GM12872 (cell line): ENCODE measurements at regions not wholly inside any gene's neighbourhood (a gene's known extent, or its start where the extent isn't known, plus 50 kb on each side); places are given as distances from the start of the nearest gene placed in this dataset.

Experiments
- CTCF ChIP-seq: IDR thresholded peaks from 3 replicates; pipeline ENCODE4 v1.5.1; 2011; ENCODE audit warnings: low read depth, mild to moderate bottlenecking, low read length, moderate library complexity; ENCODE audit not compliant: insufficient read depth

DNA sequence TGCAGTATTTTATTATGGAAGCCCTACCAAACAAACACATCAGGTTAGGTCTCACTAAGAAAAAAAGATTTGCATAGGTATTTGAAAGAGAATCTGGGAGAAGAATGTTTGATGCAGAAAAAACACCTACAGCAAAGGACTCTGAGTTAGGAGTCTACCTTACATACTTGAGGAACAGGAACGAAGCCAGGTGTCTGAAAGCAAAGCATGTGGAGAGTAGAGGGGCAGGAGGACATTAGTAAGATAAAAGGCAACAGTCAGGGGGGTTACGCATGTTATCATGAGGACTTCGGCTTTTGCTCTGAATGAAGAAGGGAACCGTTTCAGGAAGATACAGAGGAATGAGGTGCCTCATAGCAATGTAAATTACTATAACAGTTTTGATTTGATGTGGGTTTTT, 87.9 kb upstream of the PTER start:
- TF ChIP-seq CTCF: no peak

DNA sequence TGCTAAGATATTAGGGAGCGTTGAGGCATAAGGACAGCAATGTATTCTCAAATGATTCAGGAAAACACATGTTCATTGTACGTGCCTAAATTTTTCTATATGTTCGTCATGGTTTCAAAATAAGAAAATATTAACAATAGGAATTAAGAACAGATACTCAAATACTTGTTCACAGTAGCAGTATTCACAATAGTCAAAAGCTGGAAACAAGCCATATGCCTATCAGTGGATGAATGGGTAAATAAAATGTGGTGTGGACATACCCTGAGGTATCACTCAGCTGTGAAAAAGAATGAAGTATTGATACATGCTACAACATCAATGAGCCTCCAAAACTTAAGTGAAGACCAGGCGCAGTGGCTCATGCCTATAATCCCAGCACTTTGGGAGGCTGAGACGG, 84.7 kb upstream of the PTER start:
- no peak for TF ChIP-seq CTCF

- TF ChIP-seq CTCF: no peak
Measured at GRCh38 chr10:16360001-16360400, 76.8 kb upstream of the PTER start.

DNA sequence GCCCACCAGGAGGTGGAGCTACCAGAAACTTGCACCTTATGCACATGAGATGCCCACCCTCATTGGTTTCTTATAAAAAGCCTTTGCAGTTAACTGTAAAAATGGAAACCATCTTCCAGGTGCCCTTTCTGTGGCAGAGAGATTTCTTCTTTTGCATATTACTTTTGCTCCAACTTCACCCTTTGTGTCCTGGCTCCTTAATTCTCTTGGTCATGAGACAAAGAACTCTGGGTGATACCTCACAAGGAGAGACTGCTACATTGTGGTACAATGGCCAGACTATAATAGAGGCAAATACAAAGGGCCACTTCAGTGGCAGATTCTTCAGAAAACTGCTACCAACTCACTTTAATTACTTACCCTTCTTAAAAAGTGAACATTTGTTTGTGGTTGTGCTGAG, 76.4 kb upstream of the PTER start:
- no peak for TF ChIP-seq CTCF

DNA sequence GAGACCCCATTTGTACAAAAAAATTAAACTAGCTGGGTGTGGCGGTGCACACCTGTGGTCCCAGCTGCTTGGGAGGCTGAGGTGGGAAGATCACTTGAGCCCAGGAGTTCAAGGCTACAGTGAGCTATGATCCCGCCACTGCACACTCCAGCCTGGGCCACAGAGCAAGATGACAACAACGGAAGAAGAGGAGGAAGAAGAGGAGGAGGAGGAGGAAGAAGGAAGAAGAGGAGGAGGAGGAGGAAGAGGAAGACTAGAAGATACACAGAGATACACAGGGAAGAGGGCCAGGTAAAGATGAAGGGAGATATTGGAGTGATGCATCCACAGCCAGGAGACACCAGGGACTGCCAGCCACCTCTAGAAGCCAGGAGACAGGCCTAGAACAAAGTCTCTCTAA, 75.7 kb upstream of the PTER start:
- TF ChIP-seq CTCF: no peak

DNA sequence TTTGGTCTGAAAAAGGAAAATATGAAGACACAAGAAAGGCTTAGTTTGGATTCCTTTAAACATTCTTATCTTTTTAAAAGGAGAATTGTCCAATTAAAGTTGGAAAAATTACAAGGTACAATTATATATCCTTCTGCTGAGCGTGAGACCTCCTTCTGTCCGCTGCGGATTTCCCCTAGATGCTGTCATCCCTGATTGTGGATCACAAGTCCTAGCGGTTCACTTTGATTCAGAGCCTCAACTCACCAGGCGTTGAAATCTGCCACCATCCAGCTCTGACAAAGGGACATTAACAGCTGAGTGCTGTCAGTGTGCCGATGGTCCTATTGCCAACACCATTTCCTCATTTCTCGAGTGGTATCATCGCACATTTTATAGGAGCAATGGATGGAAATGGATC, 73.1 kb upstream of the PTER start:
- TF ChIP-seq CTCF: no peak

DNA sequence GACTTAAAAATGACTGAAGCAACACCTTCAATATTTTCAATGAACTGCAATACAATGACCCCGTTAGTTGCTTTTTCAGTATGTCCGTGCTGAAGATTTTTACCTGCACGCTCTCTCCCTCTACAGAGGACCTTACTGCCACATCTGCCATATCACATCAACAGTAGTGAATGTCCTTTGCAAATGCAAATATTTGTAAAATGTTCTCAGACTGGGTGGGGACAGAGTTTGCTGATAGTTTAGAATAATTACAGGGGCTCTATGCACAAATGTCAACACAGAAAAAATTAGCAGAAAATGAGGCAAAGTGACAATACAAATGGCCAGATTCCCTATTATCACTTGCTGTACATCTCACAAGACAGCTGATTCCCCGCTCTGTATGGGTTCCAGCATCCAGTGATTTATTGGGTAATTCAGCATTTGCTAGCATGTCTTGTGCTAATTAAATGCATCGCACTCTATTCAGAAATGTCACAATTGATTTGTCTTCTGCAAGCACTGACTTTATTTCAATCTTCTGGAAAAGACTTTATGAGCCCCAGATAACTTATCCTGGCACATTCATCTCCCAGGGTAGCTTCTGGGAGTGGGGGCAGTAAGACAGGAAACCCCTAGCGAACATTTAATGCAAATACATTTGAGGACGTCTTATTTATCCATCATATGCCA, 69.1 kb upstream of the PTER start:
- no peak for TF ChIP-seq CTCF
